ENCODE measurements at regions not wholly inside any gene's neighbourhood (a gene's known extent, or its start where the extent isn't known, plus 50 kb on each side); places are given as distances from the start of the nearest gene placed in this dataset.
"Not testable (repeated sequence)": the region's sequence is repeated elsewhere in the genome, so short reads cannot be mapped to it uniquely, and the experiment has no call there.

GRCh38 chr4:134934036-134934808 lies 732.6 kb upstream of the PABPC4L start:
- H3K36me3 ChIP-seq = no peaks in the 10 kb centered on the region
- no peak overlapping the region for H3K4me3 ChIP-seq
- no peak for DNase-seq
- H3K27me3 ChIP-seq = no peaks in the 10 kb centered on the region
- no peaks in the 10 kb centered on the region for H3K9me3 ChIP-seq

DNA sequence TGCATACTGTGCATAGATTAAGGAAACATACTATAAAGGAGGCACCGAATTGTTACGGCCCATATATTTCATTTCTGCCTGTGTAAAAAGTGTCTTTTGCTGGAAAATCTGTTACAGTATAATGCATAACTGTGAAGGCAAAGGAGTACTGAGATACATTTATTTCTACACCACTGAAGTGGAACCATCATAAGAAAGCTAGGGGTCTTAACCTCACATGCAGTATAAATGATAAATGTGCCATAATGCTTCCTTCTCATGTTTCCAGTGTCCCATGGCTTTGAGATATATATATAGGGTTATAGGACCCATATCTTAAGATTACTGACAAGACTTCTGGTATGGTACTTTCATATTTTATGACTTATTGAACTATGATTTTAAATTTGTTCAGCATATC lies 713.8 kb upstream of the PABPC4L start:
- Histone ChIP-seq H3K4me3 (no peak overlapping the region), H3K36me3 (no peaks in the 10 kb centered on the region), H3K27me3 (no peaks in the 10 kb centered on the region), H3K9me3 (no peaks in the 10 kb centered on the region)
- no peak for DNase-seq

GRCh38 chr4:134914250-134914649 lies 712.7 kb upstream of the PABPC4L start:
- not testable (repeated sequence) for H3K36me3 ChIP-seq, DNase-seq, H3K9me3 ChIP-seq, H3K4me3 ChIP-seq, H3K27me3 ChIP-seq

DNA sequence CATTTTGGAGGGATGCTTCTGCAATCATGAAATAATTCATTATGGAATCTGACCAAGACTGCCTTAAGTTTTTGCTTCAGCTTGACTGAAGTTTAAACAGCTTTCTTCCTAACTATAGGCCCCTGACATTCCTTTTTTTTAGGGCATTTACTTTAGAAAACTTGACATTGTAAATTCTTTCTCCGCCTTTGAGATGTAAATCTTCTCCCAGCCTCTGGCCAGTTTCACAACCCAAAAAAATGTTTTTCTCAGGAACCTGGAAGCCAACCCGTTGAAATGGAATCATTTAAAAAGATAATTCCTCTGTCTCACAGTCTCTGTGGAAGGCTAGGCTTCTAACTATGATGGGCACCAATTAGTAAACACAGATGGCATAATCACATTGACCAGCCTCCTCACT lies 710.4 kb upstream of the PABPC4L start:
- no peaks in the 10 kb centered on the region for H3K36me3 ChIP-seq
- no peak overlapping the region for H3K4me3 ChIP-seq
- H3K9me3 ChIP-seq = no peaks in the 10 kb centered on the region
- no peak for DNase-seq
- no peaks in the 10 kb centered on the region for H3K27me3 ChIP-seq

DNA sequence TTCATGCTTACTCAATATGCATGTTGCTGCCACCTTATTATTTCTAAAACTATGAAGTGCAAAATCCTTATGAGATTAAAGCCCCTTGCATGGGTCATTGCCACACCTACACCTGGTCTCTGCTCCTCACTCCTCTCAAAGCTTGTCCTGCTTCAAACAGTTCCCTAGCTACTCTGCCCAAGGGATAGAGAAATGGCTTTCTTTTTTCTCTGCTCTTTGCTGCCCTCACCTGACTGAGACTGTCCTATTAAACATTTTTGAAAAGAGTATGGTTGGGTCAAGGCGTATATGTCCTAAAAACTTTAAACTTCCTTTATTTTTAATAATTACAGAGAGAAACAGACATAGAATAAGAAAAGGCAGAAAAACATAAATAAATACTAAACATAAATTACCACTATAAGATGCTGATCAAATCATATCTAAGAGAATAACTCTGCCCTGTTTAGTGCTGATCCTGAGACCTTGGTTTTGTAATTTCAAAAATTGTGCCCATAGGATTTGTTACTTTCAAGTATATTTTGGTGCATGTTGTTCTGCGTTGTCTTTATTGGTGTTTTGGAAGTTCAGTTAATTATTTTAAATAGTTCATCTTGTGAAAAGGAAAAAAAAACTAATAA lies 704.9 kb upstream of the PABPC4L start:
- Histone ChIP-seq H3K4me3 (no peak overlapping the region), H3K27me3 (no peaks in the 10 kb centered on the region), H3K9me3 (no peaks in the 10 kb centered on the region), H3K36me3 (no peaks in the 10 kb centered on the region)
- DNase-seq = no peak

DNA sequence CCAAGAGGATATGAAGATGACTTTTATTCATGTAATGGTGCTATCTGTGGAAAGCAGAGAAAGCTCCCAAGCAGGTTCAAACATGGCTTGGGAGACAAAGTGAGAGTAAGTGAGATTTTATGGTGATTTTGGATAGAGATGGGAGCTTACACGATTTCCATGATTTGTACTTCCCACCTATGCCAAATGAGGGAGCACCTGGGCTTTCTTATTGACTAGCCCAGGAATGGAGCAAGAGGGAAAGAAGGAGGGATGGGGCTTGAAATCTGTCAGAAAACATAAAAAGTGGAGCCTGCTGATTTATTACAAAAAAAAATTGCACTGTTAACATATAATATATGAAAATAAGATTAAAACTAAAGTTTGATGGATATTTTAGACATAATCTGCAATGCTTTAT lies 703.5 kb upstream of the PABPC4L start:
- no peak for DNase-seq
- Histone ChIP-seq H3K9me3 (no peaks in the 10 kb centered on the region), H3K4me3 (no peak overlapping the region), H3K36me3 (no peaks in the 10 kb centered on the region), H3K27me3 (no peaks in the 10 kb centered on the region)

DNA sequence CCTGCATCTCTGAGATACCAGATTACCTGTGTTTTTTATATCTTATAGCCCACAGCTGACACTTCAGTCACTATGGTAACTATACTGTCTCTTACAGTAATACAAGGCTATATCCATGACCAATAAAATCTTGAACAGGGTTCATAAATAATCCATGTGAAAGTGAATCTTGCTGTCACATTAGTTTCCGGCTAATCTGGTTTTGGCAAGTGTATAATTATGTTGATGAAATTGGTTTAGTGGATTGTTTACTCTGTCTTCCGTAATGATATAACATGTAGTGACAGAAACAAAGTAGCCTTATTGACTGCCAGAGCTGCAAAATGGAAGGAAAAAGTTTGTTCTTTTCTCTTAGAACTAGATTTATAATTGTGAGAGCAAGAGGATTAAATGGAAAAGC lies 686.6 kb upstream of the PABPC4L start:
- Histone ChIP-seq H3K36me3 (no peaks in the 10 kb centered on the region), H3K4me3 (no peak overlapping the region), H3K27me3 (no peaks in the 10 kb centered on the region), H3K9me3 (no peaks in the 10 kb centered on the region)
- no peak for DNase-seq

- Histone ChIP-seq H3K9me3 (no peaks in the 10 kb centered on the region), H3K27me3 (no peaks in the 10 kb centered on the region), H3K4me3 (no peak overlapping the region), H3K36me3 (no peaks in the 10 kb centered on the region)
- DNase-seq = no peak
Measured at GRCh38 chr4:134885436-134885835, 683.8 kb upstream of the PABPC4L start.

DNA sequence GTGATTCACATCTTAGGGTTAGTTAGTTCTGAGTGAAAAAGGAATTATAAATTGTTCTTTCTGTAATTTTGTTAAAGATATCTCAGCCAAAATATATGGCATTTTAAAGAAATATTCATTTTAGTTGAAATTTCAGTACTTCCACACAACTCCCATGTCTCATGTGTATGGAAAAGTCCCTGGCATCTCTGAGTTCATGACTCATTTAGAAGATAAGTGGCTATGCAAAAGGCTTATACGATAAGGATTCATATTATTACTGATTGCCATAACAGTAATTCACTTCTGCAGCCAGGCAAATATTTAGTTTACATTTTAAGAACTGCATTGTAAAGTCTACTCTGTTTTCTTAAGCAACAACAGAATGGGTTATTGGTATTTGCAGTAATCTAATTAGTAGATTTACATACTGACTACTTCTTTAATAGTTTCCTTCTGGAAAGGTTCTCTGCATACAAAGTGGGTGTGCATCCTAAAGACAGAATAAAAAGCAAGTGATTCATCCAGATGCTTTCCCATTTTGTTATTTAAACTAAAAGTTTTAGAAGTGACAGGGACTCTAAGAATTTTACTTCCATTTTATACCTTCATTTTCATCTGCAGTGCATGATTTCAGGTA lies 682.4 kb upstream of the PABPC4L start:
- Histone ChIP-seq H3K36me3 (no peaks in the 10 kb centered on the region), H3K4me3 (no peak overlapping the region), H3K9me3 (no peaks in the 10 kb centered on the region), H3K27me3 (no peaks in the 10 kb centered on the region)
- no peak for DNase-seq

- H3K27me3 ChIP-seq = no peaks in the 10 kb centered on the region
- H3K9me3 ChIP-seq = no peaks in the 10 kb centered on the region
- no peak overlapping the region for H3K4me3 ChIP-seq
- DNase-seq = no peak
- no peaks in the 10 kb centered on the region for H3K36me3 ChIP-seq
Measured at GRCh38 chr4:134879019-134879418, 677.4 kb upstream of the PABPC4L start.

GRCh38 chr4:134867027-134867426 lies 665.4 kb upstream of the PABPC4L start:
- Histone ChIP-seq H3K36me3 (no peaks in the 10 kb centered on the region), H3K27me3 (no peaks in the 10 kb centered on the region), H3K4me3 (no peak overlapping the region), H3K9me3 (no peaks in the 10 kb centered on the region)
- no peak for DNase-seq

DNA sequence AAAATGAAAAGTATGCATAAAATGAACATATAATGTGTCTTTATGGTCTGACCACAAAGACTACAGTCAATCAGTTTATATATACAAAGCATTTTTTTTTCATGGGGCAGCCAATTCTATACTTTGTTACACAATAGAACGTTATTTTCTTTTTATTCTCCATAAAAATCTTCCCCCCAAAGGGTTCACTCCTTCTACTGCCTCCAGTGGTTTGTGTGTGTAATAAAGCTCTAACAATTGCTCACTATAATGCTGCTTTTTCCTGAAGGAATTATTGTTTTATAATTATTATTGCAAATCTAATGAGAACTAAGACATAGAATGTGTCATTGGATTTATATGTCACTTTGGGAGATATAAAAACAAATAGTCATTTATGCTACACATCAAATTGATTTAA lies 664.1 kb upstream of the PABPC4L start:
- Histone ChIP-seq H3K27me3 (no peaks in the 10 kb centered on the region), H3K9me3 (no peaks in the 10 kb centered on the region), H3K36me3 (no peaks in the 10 kb centered on the region), H3K4me3 (no peak overlapping the region)
- DNase-seq = no peak

- Histone ChIP-seq H3K4me3 (no peak overlapping the region), H3K27me3 (no peaks in the 10 kb centered on the region), H3K9me3 (no peaks in the 10 kb centered on the region), H3K36me3 (no peaks in the 10 kb centered on the region)
- no peak for DNase-seq
Measured at GRCh38 chr4:134862116-134862515, 660.5 kb upstream of the PABPC4L start.

GRCh38 chr4:134848681-134849080 lies 647.1 kb upstream of the PABPC4L start:
- H3K27me3 ChIP-seq = no peaks in the 10 kb centered on the region

DNA sequence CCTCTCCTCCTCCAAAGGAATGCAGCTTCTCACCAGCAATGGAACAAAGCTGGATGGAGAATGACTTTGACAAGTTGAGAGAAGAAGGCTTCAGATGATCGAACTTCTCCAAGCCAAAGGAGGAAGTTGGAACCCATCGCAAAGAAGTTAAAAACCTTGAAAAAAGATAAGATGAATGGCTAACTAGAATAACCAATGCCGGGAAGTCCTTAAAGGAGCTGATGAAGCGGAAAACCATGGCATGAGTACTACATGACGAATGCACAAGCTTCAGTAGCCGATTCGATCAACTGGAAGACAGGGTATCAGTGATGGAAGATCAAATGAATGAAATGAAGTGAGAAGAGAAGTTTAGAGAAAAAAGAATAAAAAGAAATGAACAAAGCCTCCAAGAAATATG lies 629.2 kb upstream of the PABPC4L start:
- H3K9me3 ChIP-seq, H3K36me3 ChIP-seq, DNase-seq: not testable (repeated sequence)

More at GRCh38 chr4:134848681-134849080, 647.1 kb upstream of the PABPC4L start:
- no peaks in the 10 kb centered on the region for H3K9me3 ChIP-seq
- no peaks in the 10 kb centered on the region for H3K36me3 ChIP-seq
- H3K4me3 ChIP-seq = no peak overlapping the region
- no peak for DNase-seq

DNA sequence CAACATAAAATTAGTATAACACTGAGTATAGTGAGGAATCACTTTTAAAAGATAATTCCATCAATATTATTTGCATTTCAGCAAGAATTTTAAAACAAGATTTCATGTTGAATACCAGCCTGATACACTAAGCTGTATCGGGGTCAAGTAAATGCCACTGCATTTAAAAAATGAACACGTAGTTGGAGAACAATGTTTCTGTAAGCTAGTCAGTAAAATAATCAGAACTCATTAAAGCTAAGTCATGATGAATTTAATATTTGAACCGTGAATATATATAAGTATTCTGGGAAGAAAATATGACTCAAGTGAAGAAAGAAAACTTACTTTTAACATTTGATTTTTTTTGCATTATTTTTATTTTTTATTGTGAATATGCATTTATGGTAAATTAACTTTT lies 611.0 kb upstream of the PABPC4L start:
- DNase-seq = no peak
- no peaks in the 10 kb centered on the region for H3K36me3 ChIP-seq
- no peaks in the 10 kb centered on the region for H3K27me3 ChIP-seq
- no peaks in the 10 kb centered on the region for H3K9me3 ChIP-seq
- H3K4me3 ChIP-seq = no peak overlapping the region

More for the DNA sequence above, 629.2 kb upstream of the PABPC4L start:
- H3K27me3 ChIP-seq, H3K4me3 ChIP-seq: not testable (repeated sequence)

DNA sequence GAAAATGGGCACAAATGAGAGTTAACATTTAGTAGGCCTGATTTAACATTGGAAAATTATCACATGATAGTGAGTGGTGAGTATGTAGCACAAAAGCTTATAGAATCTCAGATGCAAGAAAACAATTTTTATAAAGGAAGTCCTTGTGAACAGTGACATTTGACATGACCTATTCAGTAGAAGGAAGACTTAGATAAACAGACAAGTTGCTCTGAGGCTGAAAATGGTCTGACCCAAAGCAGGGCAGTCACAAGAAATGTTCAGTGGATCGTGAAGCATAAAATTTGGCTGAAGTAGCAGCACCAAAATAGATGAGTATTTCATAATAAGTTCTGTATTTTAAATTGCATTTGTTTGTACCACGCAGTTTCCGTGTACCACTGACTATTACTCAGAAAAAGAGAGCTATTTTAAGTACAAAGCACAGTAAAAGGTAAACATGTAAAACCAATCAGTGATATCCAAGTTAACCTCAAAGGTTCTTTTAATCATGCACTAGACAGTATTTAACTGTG lies 605.7 kb upstream of the PABPC4L start:
- no peak for DNase-seq
- H3K4me3 ChIP-seq = no peak overlapping the region
- no peaks in the 10 kb centered on the region for H3K36me3 ChIP-seq
- H3K9me3 ChIP-seq = no peaks in the 10 kb centered on the region
- no peaks in the 10 kb centered on the region for H3K27me3 ChIP-seq

GRCh38 chr4:134798573-134798972 lies 597.0 kb upstream of the PABPC4L start:
- H3K36me3 ChIP-seq = no peaks in the 10 kb centered on the region
- no peak overlapping the region for H3K4me3 ChIP-seq
- H3K27me3 ChIP-seq = no peaks in the 10 kb centered on the region
- DNase-seq = no peak
- H3K9me3 ChIP-seq = no peaks in the 10 kb centered on the region
